Endothelial cell of umbilical vein (primary cell): ENCODE measurements at regions not wholly inside any gene's neighbourhood (a gene's known extent, or its start where the extent isn't known, plus 50 kb on each side); places are given as distances from the start of the nearest gene placed in this dataset.

Experiments used
- BruUV-seq: library from RNA; stranded (reverse); fragments of 400-500 nt; replicated peaks from 2 replicates; lab custom pipeline; 2021; lab: Mats Ljungman, UMichigan
- CTCF ChIA-PET: fragments of 300-600, 350-600 bp; sonication (Branson Sonifier 250); formaldehyde crosslinking; loops from one replicate; lab custom pipeline; 2021; ENCODE audit warnings: antibody characterized with exemption, inconsistent platforms; lab: Charles Lee
- POLR2A ChIA-PET: fragments of 300-600, 350-600 bp; sonication (Branson Sonifier 250); formaldehyde crosslinking; loops from one replicate; lab custom pipeline; 2021; ENCODE audit warnings: antibody characterized with exemption, inconsistent platforms; lab: Charles Lee
- DNase-seq: peaks from one replicate; pipeline ENCODE4 v3.0.0-alpha.2; 2011; ENCODE audit warnings: low read depth, low spot score
- FAIRE-seq: peaks from 2 replicates; lab custom pipeline; 2011; peaks lifted over from hg19 to GRCh38; lab: Jason Lieb, UNC
- H2AFZ ChIP-seq: 2 replicates; pipeline ENCODE4 v1.6.0; 2012; ENCODE audit warnings: low read depth, low read length, control low read depth, inconsistent platforms
- H3K27ac ChIP-seq: 2 replicates; pipeline ENCODE4 v1.5.1; 2011; ENCODE audit warnings: low read depth, mild to moderate bottlenecking, control low read depth, low read length, moderate library complexity; ENCODE audit not compliant: insufficient read depth
- H3K27me3 ChIP-seq, 2 experiments: 2 replicates each; pipeline versions ENCODE4 v1.6.0 to v1.6.1; 2011; ENCODE audit warnings: low read length in 2 of 2, mixed read lengths in 1 of 2; ENCODE audit not compliant: control insufficient read depth in 2 of 2, insufficient read depth in 2 of 2
- H3K36me3 ChIP-seq, 2 experiments: 2 replicates in 1 of 2; 3 replicates in 1 of 2; pipeline ENCODE4 v1.5.1; 2011; ENCODE audit warnings: low read length in 2 of 2, mild to moderate bottlenecking in 1 of 2, moderate library complexity in 1 of 2; ENCODE audit not compliant: control insufficient read depth in 2 of 2, insufficient read depth in 2 of 2; ENCODE audit errors: extremely low read depth in 1 of 2
- H3K4me1 ChIP-seq: 3 replicates; pipeline ENCODE4 v1.5.1; 2011; ENCODE audit warnings: mild to moderate bottlenecking, low read length; ENCODE audit not compliant: control insufficient read depth, insufficient read depth; ENCODE audit errors: extremely low read depth
- H3K4me2 ChIP-seq: 2 replicates; pipeline ENCODE4 v1.6.1; 2011; ENCODE audit warnings: low read length, control low read depth, mixed read lengths; ENCODE audit not compliant: insufficient read depth
- H3K4me3 ChIP-seq, 3 experiments: fragments of 200-600 bp in 1 of 3; sonication (generic), shearing (Covaris generic) in 1 of 3; replicated peaks in 1 of 3; 2 replicates each; pipeline ENCODE4 v1.5.1; 2011 to 2016; ENCODE audit warnings: control low read depth in 3 of 3, low read length in 3 of 3, mild to moderate bottlenecking in 2 of 3, inconsistent platforms in 1 of 3, low read depth in 1 of 3, moderate library complexity in 1 of 3; ENCODE audit not compliant: insufficient read depth in 1 of 3
- H3K79me2 ChIP-seq: 2 replicates; pipeline ENCODE4 v1.6.0; 2012; ENCODE audit warnings: low read length, inconsistent platforms; ENCODE audit not compliant: control insufficient read depth, insufficient read depth
- H3K9ac ChIP-seq: replicated peaks from 2 replicates; pipeline ENCODE3; 2011; ENCODE audit warnings: low read length, control low read depth; ENCODE audit not compliant: insufficient read depth; ENCODE audit errors: extremely low read depth
- H3K9me1 ChIP-seq: replicated peaks from 3 replicates; pipeline ENCODE4 v1.6.0; 2011; ENCODE audit warnings: mild to moderate bottlenecking, low read length; ENCODE audit not compliant: control insufficient read depth, insufficient read depth; ENCODE audit errors: extremely low read depth
- H3K9me3 ChIP-seq: replicated peaks from 2 replicates; pipeline ENCODE4 v1.5.1; 2012; ENCODE audit warnings: low read length, inconsistent platforms; ENCODE audit not compliant: control insufficient read depth, insufficient read depth
- H4K20me1 ChIP-seq: replicated peaks from 2 replicates; pipeline ENCODE3; 2011; ENCODE audit warnings: mild to moderate bottlenecking, low read length; ENCODE audit not compliant: control insufficient read depth, insufficient read depth; ENCODE audit errors: extremely low read depth
- EZH2 ChIP-seq: IDR thresholded peaks from 2 replicates; pipeline ENCODE4 v1.6.1; 2012; ENCODE audit warnings: borderline replicate concordance, low read depth, mild to moderate bottlenecking, moderate library complexity, low read length, inconsistent platforms; ENCODE audit not compliant: severe bottlenecking
- FOS ChIP-seq: IDR thresholded peaks from 2 replicates; pipeline ENCODE4 v1.6.1; 2011; ENCODE audit warnings: mild to moderate bottlenecking, low read length, moderate library complexity, borderline replicate concordance; ENCODE audit not compliant: insufficient read depth
- GATA2 ChIP-seq: IDR thresholded peaks from 2 replicates; pipeline ENCODE4 v1.7.0; 2011; ENCODE audit warnings: low read depth, mild to moderate bottlenecking, moderate library complexity, mixed read lengths, low read length; ENCODE audit not compliant: insufficient read length, insufficient read depth
- JUN ChIP-seq: IDR thresholded peaks from 2 replicates; pipeline ENCODE4 v1.6.1; 2011; ENCODE audit warnings: borderline replicate concordance, low read depth; ENCODE audit not compliant: insufficient read length, insufficient read depth
- MAX ChIP-seq: IDR thresholded peaks from 2 replicates; pipeline ENCODE4 v1.6.1; 2011; ENCODE audit not compliant: insufficient read depth, insufficient read length
- MYC ChIP-seq: IDR thresholded peaks from one replicate; pipeline ENCODE4 v1.6.1; 2011; ENCODE audit warnings: mild to moderate bottlenecking, low read depth, low read length
- POLR2A ChIP-seq: IDR thresholded peaks from 2 replicates; pipeline ENCODE4 v1.6.1; 2012; ENCODE audit warnings: low read depth, mild to moderate bottlenecking, control low read depth, low read length
- POLR2AphosphoS5 ChIP-seq: IDR thresholded peaks from 2 replicates; pipeline ENCODE4 v1.6.1; 2012; ENCODE audit warnings: low read depth, mild to moderate bottlenecking, control low read depth, low read length, moderate library complexity; ENCODE audit not compliant: insufficient read depth
- dilution Hi-C: fragments of 300-500 bp; cut with MboI; formaldehyde crosslinking; loops from one replicate; pipeline ENCODE4 v1.15.0; 2019; ENCODE audit warnings: low sequenced_read_pairs; ENCODE audit not compliant: extremely low pct_ligation_motif_present
- intact Hi-C: fragments of 100-400 bp; cut with micrococcal nuclease; formaldehyde crosslinking; loops from one replicate; pipeline ENCODE4 v1.10.0; 2022
- TF ChIP-seq, protein P1 (sequence below), 2 donors: IDR thresholded peaks; 1 replicate in 1 of 2; 2 replicates in 1 of 2; pipeline ENCODE4 v1.5.1; 2011; ENCODE audit warnings: low read length in 2 of 2, mild to moderate bottlenecking in 2 of 2, moderate library complexity in 2 of 2, control low read depth in 1 of 2, inconsistent platforms in 1 of 2, low read depth in 1 of 2; ENCODE audit not compliant: insufficient read depth in 1 of 2; ENCODE audit errors: extremely low read depth in 1 of 2

DNA sequence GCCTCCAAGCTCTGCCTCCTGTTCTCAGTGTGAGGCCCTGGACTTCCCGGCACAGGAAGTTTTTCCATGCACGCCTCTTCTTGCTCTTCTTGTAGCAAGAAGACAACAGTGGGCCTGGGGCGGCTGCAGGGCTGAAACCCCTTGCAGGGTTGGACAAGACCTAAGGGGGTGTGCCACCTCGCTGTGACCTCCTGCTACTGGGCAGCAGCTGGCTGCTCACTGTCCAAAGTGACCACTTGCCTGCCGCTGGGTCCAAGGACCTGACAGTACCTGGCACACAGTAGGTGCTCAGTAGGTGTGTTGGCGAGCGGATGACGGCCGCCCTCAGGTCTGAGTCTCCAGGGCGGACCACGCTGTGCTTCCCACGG is 331.6 kb downstream of the C16orf95 start:
- H4K20me1 ChIP-seq, result no peaks in the 10 kb centered on the region
- H3K4me1 ChIP-seq, result no peaks in the 10 kb centered on the region
- no peaks in the 10 kb centered on the region for H3K36me3 ChIP-seq
- H3K79me2 ChIP-seq, result no peaks in the 10 kb centered on the region
- H3K4me3 ChIP-seq, result no peak overlapping the region
- ChIA-PET POLR2A (no interaction called here), CTCF (interaction anchor here (1.0 kb wide), 1 partner anchor 31 kb away, joined by 4 read pairs; no protein-coding TSS in a partner anchor)
- H3K4me2 ChIP-seq, result no peak overlapping the region
- H3K9me3 ChIP-seq, result no peaks in the 10 kb centered on the region
- no peak overlapping the region for H3K9ac ChIP-seq
- intact Hi-C loops, result no loop called here
- FAIRE-seq, result no peak
- no peak overlapping the region for H3K27ac ChIP-seq
- dilution Hi-C loops, result no loop called here
- H2AFZ ChIP-seq, result no peak overlapping the region
- H3K27me3 ChIP-seq, result peaks cover 0 to 2% of the 10 kb centered on the region in 2 experiments
- TF ChIP-seq, protein P1, sequence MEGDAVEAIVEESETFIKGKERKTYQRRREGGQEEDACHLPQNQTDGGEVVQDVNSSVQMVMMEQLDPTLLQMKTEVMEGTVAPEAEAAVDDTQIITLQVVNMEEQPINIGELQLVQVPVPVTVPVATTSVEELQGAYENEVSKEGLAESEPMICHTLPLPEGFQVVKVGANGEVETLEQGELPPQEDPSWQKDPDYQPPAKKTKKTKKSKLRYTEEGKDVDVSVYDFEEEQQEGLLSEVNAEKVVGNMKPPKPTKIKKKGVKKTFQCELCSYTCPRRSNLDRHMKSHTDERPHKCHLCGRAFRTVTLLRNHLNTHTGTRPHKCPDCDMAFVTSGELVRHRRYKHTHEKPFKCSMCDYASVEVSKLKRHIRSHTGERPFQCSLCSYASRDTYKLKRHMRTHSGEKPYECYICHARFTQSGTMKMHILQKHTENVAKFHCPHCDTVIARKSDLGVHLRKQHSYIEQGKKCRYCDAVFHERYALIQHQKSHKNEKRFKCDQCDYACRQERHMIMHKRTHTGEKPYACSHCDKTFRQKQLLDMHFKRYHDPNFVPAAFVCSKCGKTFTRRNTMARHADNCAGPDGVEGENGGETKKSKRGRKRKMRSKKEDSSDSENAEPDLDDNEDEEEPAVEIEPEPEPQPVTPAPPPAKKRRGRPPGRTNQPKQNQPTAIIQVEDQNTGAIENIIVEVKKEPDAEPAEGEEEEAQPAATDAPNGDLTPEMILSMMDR (IDR thresholded peaks at IDR 0.05; ENCODE audit: extremely low read depth in 1 of 2, insufficient read depth in 1 of 2, low read depth in 1 of 2, low read length in 2 of 2), result no peak
- no peak for TF ChIP-seq FOS
- no peak for TF ChIP-seq GATA2
- TF ChIP-seq JUN, result no peak
- no peak for TF ChIP-seq POLR2A
- no peak for TF ChIP-seq EZH2
- no peak for TF ChIP-seq POLR2AphosphoS5
- TF ChIP-seq MAX, result no peak
- no peak for TF ChIP-seq MYC
- no peaks in the 10 kb centered on the region for H3K9me1 ChIP-seq
- no TSS peak for BruUV-seq
- no peak for DNase-seq
